ENCODE measurements at regions not wholly inside any gene's neighbourhood (a gene's known extent, or its start where the extent isn't known, plus 50 kb on each side); places are given as distances from the start of the nearest gene placed in this dataset.
"Not testable (repeated sequence)": the region's sequence is repeated elsewhere in the genome, so short reads cannot be mapped to it uniquely, and the experiment has no call there.

- DNase-seq (ENCODE audit: low spot score): no peak
- intact Hi-C loops (cut with DNase I): loop anchor here (5.0 to 10.0 kb wide), 3 partner anchors 120 to 687 kb away; no protein-coding TSS in a partner anchor
These were observed 163.6 kb upstream of the PALMD start for GRCh38 chr1:99482286-99482685.

- DNase-seq (ENCODE audit: low spot score): no peak
- intact Hi-C loops (cut with DNase I): loop anchor here (5.0 to 10.0 kb wide), 3 partner anchors 120 to 688 kb away; no protein-coding TSS in a partner anchor
These were observed 163.2 kb upstream of the PALMD start for GRCh38 chr1:99482750-99483149.

- no peak for DNase-seq (ENCODE audit: low spot score)
- intact Hi-C loops (cut with DNase I): no loop called here
These were observed 155.9 kb upstream of the PALMD start for GRCh38 chr1:99490031-99490430.

- no peak for DNase-seq (ENCODE audit: low spot score)
- intact Hi-C loops (cut with DNase I): no loop called here
These were observed 149.8 kb upstream of the PALMD start for GRCh38 chr1:99496067-99496466.

- intact Hi-C loops (cut with DNase I): no loop called here
These were observed 148.2 kb upstream of the PALMD start for GRCh38 chr1:99497690-99498089.

GRCh38 chr1:99500541-99500940, 145.4 kb upstream of the PALMD start:
- no peak for DNase-seq (ENCODE audit: low spot score)
- intact Hi-C loops (cut with DNase I): no loop called here

More at GRCh38 chr1:99497690-99498089, 148.2 kb upstream of the PALMD start:
- no peak for DNase-seq (ENCODE audit: low spot score)

GRCh38 chr1:99501871-99502270, 144.0 kb upstream of the PALMD start:
- intact Hi-C loops (cut with DNase I): no loop called here
- DNase-seq (ENCODE audit: low spot score): no peak

GRCh38 chr1:99502400-99502799, 143.5 kb upstream of the PALMD start:
- intact Hi-C loops (cut with DNase I): no loop called here

GRCh38 chr1:99503276-99503747, 142.6 kb upstream of the PALMD start:
- DNase-seq (ENCODE audit: low spot score): no peak
- intact Hi-C loops (cut with DNase I): no loop called here

More at GRCh38 chr1:99502400-99502799, 143.5 kb upstream of the PALMD start:
- DNase-seq (ENCODE audit: low spot score): no peak

- intact Hi-C loops (cut with DNase I): no loop called here
- no peak for DNase-seq (ENCODE audit: low spot score)
These were observed 141.6 kb upstream of the PALMD start for GRCh38 chr1:99504287-99504686.

- DNase-seq (ENCODE audit: low spot score): no peak
- intact Hi-C loops (cut with DNase I): no loop called here
These were observed 139.3 kb upstream of the PALMD start for GRCh38 chr1:99506631-99507030.

GRCh38 chr1:99507446-99507845, 138.5 kb upstream of the PALMD start:
- intact Hi-C loops (cut with DNase I); DNase-seq (ENCODE audit: low spot score): not testable (repeated sequence)

- intact Hi-C loops (cut with DNase I): no loop called here
- DNase-seq (ENCODE audit: low spot score): no peak
These were observed 137.8 kb upstream of the PALMD start for GRCh38 chr1:99507906-99508732.

- intact Hi-C loops (cut with DNase I); DNase-seq (ENCODE audit: low spot score): not testable (repeated sequence)
These were observed 137.0 kb upstream of the PALMD start for GRCh38 chr1:99508733-99509445.

GRCh38 chr1:99514823-99515552, 130.9 kb upstream of the PALMD start:
- intact Hi-C loops (cut with DNase I); DNase-seq (ENCODE audit: low spot score): not testable (repeated sequence)

GRCh38 chr1:99516141-99516540, 129.8 kb upstream of the PALMD start:
- intact Hi-C loops (cut with DNase I): no loop called here
- DNase-seq (ENCODE audit: low spot score): no peak

GRCh38 chr1:99520121-99520520, 125.8 kb upstream of the PALMD start:
- no peak for DNase-seq (ENCODE audit: low spot score)
- intact Hi-C loops (cut with DNase I): no loop called here

GRCh38 chr1:99525331-99525730, 120.6 kb upstream of the PALMD start:
- intact Hi-C loops (cut with DNase I): loop anchor here (5.0 kb wide), 2 partner anchors 38 to 348 kb away; no protein-coding TSS in a partner anchor
- no peak for DNase-seq (ENCODE audit: low spot score)

GRCh38 chr1:99527078-99527477, 118.8 kb upstream of the PALMD start:
- no peak for DNase-seq (ENCODE audit: low spot score)
- intact Hi-C loops (cut with DNase I): loop anchor here (5.0 kb wide), 2 partner anchors 40 to 350 kb away; no protein-coding TSS in a partner anchor

- intact Hi-C loops (cut with DNase I): loop anchor here (5.0 kb wide), 2 partner anchors 40 to 350 kb away; no protein-coding TSS in a partner anchor
- DNase-seq (ENCODE audit: low spot score): no peak
These were observed 118.4 kb upstream of the PALMD start for GRCh38 chr1:99527545-99527944.

All from cardiac septum (tissue), 1 donor.